GM18907 (cell line): ENCODE measurements at regions not wholly inside any gene's neighbourhood (a gene's known extent, or its start where the extent isn't known, plus 50 kb on each side); places are given as distances from the start of the nearest gene placed in this dataset.

ENCODE experiments used
- ATAC-seq: cut with Tn5 transposase; IDR thresholded peaks from one replicate; pipeline ENCODE4 v1.9.1; 2021; ENCODE audit warnings: mild to moderate bottlenecking, moderate library complexity; ENCODE audit not compliant: unreplicated experiment

DNA sequence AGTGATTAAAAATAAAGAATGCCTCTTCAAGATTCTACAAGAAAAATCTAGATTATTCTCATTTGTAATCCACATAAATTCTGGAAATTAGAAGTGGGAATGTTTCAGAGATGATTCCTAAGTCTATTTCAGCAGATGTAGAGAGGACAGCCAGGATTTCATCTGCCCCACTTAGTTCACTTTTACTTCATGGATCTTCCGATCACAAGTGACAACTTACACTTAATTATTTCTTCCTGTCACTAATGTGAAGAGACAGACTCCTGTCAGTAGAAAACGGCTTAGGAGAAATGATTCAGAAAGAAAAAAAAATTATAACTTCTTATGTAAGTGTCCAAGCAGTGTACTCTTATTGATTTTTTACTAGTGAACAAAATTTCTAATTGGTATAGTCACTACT, 368.2 kb upstream of the SMIM30 start:
- no peak for ATAC-seq

GRCh38 chr7:113483657-113484056, 365.3 kb upstream of the SMIM30 start:
- no peak for ATAC-seq

DNA sequence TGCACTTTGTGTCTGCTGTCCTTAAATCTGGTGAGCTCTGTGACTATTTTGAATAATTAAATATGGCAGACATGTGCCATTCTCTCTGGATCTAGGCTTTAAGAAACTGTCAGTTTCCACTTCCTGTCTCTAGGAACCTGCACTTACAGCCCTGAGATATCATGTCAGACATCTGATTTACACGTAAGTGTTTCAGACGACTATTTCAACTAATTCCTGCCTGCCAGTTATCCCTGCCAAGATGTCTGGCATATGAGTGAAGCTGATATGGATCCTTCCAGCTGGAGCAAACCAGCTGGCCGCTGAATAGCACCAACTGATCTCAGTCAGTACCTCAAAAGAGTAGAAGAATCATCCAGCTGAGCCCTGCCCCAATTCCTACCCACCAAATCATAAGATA, 362.2 kb upstream of the SMIM30 start:
- ATAC-seq: no peak

DNA sequence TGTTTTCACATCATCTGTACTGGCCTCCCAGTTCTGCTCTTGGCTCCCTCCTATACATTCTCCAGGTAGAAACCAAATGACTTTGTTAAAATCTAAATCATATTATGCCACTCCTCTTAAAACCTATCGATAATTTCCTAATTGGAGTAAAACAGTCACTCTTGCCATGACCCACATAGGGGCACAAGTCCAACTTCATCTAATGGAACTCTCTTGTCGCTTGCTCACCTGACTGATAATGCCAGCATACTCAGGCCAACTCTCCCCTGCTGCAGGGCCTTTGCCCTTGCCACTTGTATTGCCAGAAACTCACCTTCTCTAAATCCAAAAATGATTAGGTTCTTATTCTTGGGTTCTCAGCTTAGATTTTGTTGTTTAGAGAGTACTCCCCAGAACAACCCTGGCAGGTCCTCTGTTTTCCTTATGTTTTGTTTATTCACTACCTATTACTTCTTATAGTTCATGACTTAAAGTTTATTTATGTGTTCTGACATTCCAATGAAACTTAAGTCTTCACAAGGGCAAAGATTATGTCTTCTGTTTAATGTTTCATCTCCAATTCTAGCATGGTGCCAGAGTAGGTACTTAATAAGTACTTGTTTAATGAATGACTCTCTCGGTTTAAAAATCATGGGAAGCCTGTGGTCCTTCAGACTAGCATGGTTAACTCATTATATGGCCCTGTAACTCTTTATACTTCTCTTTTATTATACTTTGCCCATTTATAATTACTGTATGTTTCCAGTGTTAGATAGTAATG, 345.9 kb upstream of the SMIM30 start:
- ATAC-seq: no peak

DNA sequence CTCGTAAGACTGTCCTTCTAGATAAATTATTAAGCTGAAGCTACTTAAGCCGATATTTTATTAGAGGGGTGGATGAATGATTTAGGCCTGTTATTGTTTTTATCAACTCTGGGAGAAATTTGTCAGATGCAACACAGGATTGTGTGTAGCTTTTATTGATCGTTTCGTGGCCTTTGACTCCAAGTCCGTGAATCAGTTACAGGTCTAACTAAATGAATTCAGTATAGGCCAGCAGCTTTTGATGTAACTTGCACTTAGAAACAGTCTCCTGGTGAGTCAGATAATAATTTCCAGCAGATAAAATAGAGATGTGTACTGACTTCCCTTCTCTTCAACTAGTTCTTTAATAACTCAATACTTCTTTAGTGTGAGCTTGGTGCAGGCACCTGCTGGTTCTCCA, 341.7 kb upstream of the SMIM30 start:
- ATAC-seq: no peak

DNA sequence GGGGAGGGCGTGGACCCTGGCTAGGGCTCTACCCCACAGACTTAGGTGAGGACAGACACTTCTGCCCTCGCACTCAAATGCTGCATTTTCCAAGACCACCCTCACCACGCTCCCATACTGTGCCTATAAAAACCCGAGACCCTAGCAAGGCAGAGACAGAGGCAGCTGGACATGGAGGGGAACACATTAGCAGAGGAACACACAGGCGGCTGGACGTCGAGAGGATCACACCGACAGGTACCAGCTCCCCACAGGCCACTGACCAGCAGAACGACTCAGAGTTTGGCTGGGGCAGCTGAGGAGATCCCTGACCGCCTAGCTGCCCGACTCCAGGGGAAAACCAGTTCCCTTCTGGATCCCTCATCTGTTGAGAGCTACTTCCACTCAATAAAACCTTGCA, 338.2 kb upstream of the SMIM30 start:
- ATAC-seq: no peak

GRCh38 chr7:113454597-113455169, 336.3 kb upstream of the SMIM30 start:
- no peak for ATAC-seq

DNA sequence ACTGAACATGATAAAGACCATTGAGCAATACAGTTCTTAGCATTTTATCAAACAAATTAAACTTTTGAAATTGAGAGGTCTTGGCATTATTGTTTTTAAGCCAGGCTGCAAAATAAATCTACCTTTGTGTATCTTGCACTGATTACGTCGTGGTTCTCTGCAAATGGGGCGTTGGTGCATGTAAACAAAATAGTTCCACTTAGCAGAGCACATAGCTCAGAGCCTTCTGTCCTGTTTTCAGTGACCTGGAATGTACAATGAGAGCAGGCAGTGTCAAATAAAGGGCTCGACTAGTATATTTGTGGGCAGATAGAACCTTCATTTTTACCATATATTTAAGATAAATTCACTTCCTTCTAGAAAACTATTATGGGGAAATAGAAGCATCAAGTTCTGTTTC, 333.9 kb upstream of the SMIM30 start:
- no peak for ATAC-seq

GRCh38 chr7:113446791-113447190, 328.4 kb upstream of the SMIM30 start:
- ATAC-seq: no peak

DNA sequence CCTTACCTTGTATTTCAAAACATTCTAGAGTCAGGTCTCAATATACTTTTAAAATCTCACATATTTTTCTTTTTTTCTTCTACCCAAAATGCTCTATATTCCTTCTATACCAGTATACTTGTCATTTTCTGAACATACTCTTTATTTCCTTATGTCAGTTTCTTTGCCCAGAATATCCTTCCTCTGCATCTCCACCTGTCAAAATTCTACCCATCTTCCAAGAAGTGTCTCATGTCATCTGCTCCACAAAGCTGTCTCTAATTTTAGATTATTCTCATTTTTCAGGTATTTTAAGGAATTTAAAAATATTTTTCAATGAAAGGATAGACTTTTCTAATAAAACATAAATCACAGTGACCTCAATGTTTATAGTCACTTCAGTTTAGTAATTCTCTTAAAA, 328.0 kb upstream of the SMIM30 start:
- ATAC-seq: no peak

DNA sequence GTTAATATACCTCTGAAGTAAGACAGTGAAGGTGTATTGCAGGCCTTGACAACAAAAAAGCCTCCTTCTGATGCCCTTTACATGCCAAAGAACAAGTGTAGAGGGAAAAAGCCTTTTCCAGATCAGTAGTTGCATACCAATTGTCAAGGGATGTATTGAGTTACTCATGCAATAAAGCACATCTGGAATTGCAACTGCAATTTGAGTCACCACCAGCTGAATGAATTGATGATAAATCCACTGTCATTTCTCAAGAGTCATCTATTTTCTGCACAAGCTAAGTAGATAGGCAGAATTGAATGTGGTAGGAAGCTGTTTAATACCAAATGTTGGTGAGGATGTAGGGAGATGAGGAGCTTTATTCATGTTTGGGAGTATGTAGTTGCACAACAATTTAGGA, 325.9 kb upstream of the SMIM30 start:
- no peak for ATAC-seq

- no peak for ATAC-seq
Observed at GRCh38 chr7:113440173-113440572, 321.8 kb upstream of the SMIM30 start.

DNA sequence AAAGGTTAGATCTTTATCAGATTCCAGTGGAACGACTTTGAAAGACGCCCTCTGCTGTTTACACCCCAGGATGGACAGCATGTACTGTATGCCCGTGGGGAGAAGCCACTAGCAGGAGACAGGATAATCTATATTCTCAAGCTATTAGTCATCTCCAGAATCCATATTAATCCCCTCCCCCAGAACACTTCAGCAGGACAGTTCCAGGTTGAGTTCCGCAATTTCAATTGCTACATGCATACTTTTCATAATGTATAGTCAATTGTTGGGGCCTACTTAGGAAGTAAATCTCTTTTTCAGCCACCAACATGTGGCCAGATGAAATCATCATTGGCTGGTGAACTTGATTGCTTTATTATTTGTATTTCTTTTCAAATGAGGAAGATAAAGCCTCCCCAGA, 313.1 kb upstream of the SMIM30 start:
- no peak for ATAC-seq

GRCh38 chr7:113424185-113424817, 305.9 kb upstream of the SMIM30 start:
- no peak for ATAC-seq

DNA sequence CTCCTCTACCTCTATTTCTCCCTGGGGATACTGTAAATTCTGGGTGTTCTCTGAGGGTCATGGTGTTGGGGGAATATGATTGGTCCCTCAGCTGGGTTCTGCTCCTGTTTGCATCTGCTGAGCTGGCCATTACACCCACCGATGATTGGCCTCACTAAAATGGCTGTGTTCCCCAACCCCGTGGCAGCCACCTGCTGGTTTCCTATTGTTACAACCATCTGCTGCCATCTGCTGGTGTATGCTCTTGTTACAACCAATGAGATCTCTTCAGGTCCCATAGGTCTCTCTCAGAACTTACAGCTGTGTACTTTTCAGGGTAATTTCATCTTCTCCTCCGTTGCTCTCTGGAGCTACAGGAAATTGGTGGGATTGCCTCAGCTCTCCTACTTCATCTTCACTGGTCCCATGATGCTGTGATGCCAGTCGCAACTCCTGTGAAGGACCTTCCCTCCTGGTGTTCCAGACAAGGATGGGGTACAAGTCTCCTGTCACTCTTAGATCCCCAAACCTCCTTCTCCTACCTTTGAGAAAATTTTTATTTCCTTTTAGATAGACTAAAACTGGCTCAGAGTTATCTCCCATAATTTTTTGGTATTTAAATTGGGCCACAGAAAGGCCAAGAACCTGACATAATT, 303.5 kb upstream of the SMIM30 start:
- ATAC-seq: peak; percentile 100

DNA sequence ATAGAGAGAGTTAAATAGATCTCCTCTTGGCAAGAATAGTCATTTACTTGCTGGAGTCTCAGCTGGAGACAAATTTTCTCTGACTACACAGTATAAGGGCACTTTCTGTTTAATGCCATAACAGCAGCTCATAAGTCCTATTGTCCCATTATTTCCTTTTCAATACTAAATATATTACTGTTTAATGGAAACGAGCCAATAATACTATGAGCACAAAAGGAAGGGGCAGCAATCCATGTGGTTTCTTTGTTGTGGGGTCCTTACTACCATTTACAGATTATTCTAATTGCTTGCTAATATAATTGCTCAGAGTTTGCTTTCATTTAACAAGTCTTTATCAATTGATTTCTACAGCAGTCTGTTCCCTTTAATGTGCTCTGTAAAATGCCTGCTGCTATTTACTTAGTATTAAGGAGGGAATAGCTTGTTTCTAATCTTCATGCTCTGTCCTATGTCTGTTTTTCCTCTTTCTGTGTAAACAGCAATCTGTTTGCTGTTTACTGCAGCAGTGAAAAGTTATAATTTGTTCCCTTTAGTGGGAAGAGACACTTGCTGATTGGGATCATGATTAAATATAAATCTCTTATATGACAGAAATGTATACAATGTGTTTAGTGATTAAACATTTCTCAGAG, 296.2 kb upstream of the SMIM30 start:
- ATAC-seq: no peak

- ATAC-seq: no peak
Observed at GRCh38 chr7:113412410-113412809, 294.1 kb upstream of the SMIM30 start.

GRCh38 chr7:113410796-113411195, 292.4 kb upstream of the SMIM30 start:
- ATAC-seq: no peak

DNA sequence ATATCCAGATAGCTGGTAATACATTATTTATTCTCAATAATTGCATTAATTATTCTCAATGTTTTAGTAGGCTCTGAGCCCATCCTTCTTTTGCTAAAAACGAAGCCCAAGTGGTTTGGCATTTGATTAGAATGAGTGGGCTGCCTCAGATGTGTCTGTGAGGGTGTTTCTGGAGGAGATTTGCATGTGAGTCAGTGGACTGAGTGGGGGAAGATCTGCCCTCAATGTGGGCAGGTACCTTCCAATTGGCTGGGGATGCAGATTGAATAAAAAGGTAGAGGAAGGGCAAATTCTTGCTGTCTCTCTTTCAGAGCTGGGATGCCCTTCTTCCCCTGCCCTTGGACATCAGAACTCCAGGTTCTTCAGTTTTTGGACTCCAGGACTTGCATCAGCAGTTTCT, 290.6 kb upstream of the SMIM30 start:
- ATAC-seq: no peak

- ATAC-seq: no peak
Observed at GRCh38 chr7:113405296-113406056, 287.1 kb upstream of the SMIM30 start.

GRCh38 chr7:113404245-113404644, 285.9 kb upstream of the SMIM30 start:
- ATAC-seq: peak; percentile 55
